ENCODE measurements at regions not wholly inside any gene's neighbourhood (a gene's known extent, or its start where the extent isn't known, plus 50 kb on each side); places are given as distances from the start of the nearest gene placed in this dataset.
A peak's percentile ranks its signal among the peaks of the same experiment; 100 is the strongest.
"Not testable (repeated sequence)": the region's sequence is repeated elsewhere in the genome, so short reads cannot be mapped to it uniquely, and the experiment has no call there.

GRCh38 chr7:93830141-93830925 lies 60.2 kb downstream of the TFPI2 start:
- Histone ChIP-seq H3K4me3 (no peak overlapping the region), H3K9me3 (replicated peaks) (no peaks in the 10 kb centered on the region), H3K27me3 (no peaks in the 10 kb centered on the region), H3K36me3 (no peaks in the 10 kb centered on the region), H3K27ac (no peak overlapping the region), H3K4me1 (no peaks in the 10 kb centered on the region)
- no peak for DNase-seq

GRCh38 chr7:93828260-93828659 lies 62.3 kb downstream of the TFPI2 start:
- no peaks in the 10 kb centered on the region for H3K4me1 ChIP-seq
- H3K9me3 ChIP-seq (replicated peaks) = no peaks in the 10 kb centered on the region
- DNase-seq = no peak
- H3K27me3 ChIP-seq = no peaks in the 10 kb centered on the region
- no peak overlapping the region for H3K27ac ChIP-seq
- no peak overlapping the region for H3K4me3 ChIP-seq
- H3K36me3 ChIP-seq = no peaks in the 10 kb centered on the region

DNA sequence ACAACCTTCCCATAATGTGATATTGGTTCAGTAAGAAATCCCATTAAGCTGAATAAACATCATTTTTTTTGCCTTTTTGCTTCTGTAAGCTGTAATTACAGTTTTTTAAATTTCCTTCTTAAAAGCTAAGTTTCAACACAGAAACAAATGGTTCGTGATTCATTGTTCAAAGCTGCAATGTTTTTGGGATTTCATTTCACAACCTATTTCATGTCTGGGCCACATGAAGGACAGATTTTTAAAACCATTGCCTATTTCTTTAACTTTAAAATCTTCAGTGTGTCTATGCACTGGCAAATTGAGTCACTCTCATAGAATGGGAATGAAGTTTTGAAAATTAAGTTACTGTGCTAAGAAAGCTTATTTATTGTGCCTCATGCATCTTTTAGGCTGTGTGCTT lies 66.9 kb downstream of the TFPI2 start:
- DNase-seq = no peak
- H3K4me3 ChIP-seq = no peak overlapping the region
- no peaks in the 10 kb centered on the region for H3K9me3 ChIP-seq (replicated peaks)
- no peaks in the 10 kb centered on the region for H3K36me3 ChIP-seq
- H3K4me1 ChIP-seq = no peaks in the 10 kb centered on the region
- H3K27ac ChIP-seq = no peak overlapping the region
- H3K27me3 ChIP-seq = no peaks in the 10 kb centered on the region

- no peak for DNase-seq
- Histone ChIP-seq H3K4me1 (peaks cover 9% of the 10 kb centered on the region; the same call in 1 of the 2 replicates), H3K9me3 (replicated peaks) (no peaks in the 10 kb centered on the region), H3K4me3 (no peak overlapping the region), H3K27me3 (no peaks in the 10 kb centered on the region), H3K27ac (no peak overlapping the region), H3K36me3 (no peaks in the 10 kb centered on the region)
Observed at GRCh38 chr7:93821463-93821862, 69.1 kb downstream of the TFPI2 start.

DNA sequence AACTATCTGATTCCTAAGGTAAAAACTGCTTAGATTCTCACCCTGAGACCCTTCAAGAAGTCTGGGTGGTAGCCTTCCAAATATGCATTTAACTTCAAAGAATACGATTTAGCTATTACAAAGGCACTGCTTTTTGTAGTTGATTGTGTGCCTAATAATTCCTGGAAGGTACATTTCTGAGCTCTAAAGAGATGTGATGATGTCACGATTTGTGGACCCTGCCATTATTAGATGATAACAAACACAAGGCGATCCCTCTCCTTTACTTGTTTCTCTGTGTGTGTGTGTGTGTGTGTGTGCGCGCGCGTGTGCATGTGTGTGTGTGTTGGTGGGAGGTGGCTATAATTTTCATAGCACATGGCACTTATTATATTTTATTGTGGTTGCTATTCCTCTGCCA lies 70.9 kb downstream of the TFPI2 start:
- Histone ChIP-seq H3K9me3 (replicated peaks) (no peaks in the 10 kb centered on the region), H3K4me3 (no peak overlapping the region), H3K4me1 (peaks cover 9% of the 10 kb centered on the region; the same call in 1 of the 2 replicates), H3K27ac (no peak overlapping the region), H3K36me3 (no peaks in the 10 kb centered on the region), H3K27me3 (no peaks in the 10 kb centered on the region)
- no peak for DNase-seq

- H3K9me3 ChIP-seq (replicated peaks) = no peaks in the 10 kb centered on the region
- no peak overlapping the region for H3K4me3 ChIP-seq
- DNase-seq = peak; percentile 11 to 44
- H3K27me3 ChIP-seq = no peaks in the 10 kb centered on the region
- H3K36me3 ChIP-seq = no peaks in the 10 kb centered on the region
- H3K27ac ChIP-seq = peak overlapping the region; percentile 13; the same call in 1 of the 2 replicates
- H3K4me1 ChIP-seq = peaks cover 9% of the 10 kb centered on the region; the same call in 1 of the 2 replicates
Observed at GRCh38 chr7:93817526-93817925, 73.0 kb downstream of the TFPI2 start.

DNA sequence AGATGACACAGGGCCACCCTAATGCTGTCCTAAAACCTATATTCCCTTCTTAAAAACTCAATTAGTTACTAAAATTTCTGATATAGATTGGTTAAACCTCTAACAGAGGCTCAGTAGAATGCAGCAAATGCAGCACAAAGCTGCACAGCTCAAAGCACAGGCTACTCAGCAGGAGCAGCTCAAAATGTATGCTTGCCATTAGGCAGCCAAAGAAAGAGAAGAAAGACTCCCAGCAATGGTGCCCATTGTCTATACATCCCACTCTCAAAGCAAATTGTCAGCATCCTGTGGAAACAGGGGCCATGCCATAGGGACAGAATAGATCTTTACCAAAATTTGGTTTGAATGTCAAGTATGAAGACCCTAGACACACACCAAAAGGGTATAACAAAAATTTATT lies 73.5 kb downstream of the TFPI2 start:
- Histone ChIP-seq H3K4me1 (peaks cover 9% of the 10 kb centered on the region; the same call in 1 of the 2 replicates), H3K27me3 (no peaks in the 10 kb centered on the region), H3K36me3 (no peaks in the 10 kb centered on the region), H3K4me3 (no peak overlapping the region), H3K27ac (no peak overlapping the region; the same call in 1 of the 2 replicates), H3K9me3 (replicated peaks) (no peaks in the 10 kb centered on the region)
- DNase-seq = peak in 1 of 2 experiments; percentile 5

GRCh38 chr7:93813514-93813913 lies 77.0 kb downstream of the TFPI2 start:
- Histone ChIP-seq H3K4me3 (no peak overlapping the region), H3K9me3 (replicated peaks) (no peaks in the 10 kb centered on the region), H3K36me3 (no peaks in the 10 kb centered on the region; the same call in none of the 2 replicates), H3K4me1 (peaks cover 9% of the 10 kb centered on the region; the same call in 1 of the 2 replicates), H3K27ac (no peak overlapping the region), H3K27me3 (no peaks in the 10 kb centered on the region)
- DNase-seq = no peak

DNA sequence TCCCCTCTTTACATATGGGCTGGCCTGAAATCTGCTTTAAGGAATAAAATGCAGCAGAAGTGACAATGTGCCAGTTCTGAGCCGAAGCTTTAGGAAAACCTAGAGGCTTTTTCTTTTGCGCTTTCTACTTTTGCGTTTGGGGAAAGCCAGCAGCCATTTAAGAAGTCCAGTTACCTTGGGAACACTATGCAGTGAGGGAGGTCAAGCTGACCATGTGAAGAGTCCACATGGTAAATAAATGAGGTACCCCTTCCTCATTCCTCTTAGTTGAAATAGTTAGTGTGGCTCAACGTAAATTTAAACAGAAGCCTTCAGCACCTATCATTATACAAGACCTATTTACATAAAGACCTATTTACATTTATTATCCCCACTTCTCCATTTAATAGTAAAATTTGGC lies 78.5 kb downstream of the TFPI2 start:
- Histone ChIP-seq H3K4me1 (peaks cover 1% of the 10 kb centered on the region; the same call in 1 of the 2 replicates), H3K27ac (no peak overlapping the region), H3K9me3 (replicated peaks) (no peaks in the 10 kb centered on the region), H3K27me3 (no peaks in the 10 kb centered on the region), H3K4me3 (no peak overlapping the region), H3K36me3 (peaks cover 3% of the 10 kb centered on the region)
- DNase-seq = no peak

- H3K36me3 ChIP-seq = peaks cover 3% of the 10 kb centered on the region
- no peaks in the 10 kb centered on the region for H3K9me3 ChIP-seq (replicated peaks)
- no peaks in the 10 kb centered on the region for H3K4me1 ChIP-seq
- no peaks in the 10 kb centered on the region for H3K27me3 ChIP-seq
- no peak overlapping the region for H3K27ac ChIP-seq
- no peak overlapping the region for H3K4me3 ChIP-seq
- no peak for DNase-seq
Observed at GRCh38 chr7:93811198-93811597, 79.4 kb downstream of the TFPI2 start.

GRCh38 chr7:93810561-93810960 lies 80.0 kb downstream of the TFPI2 start:
- Histone ChIP-seq H3K4me1 (no peaks in the 10 kb centered on the region), H3K9me3 (replicated peaks) (no peaks in the 10 kb centered on the region), H3K36me3 (peaks cover 3% of the 10 kb centered on the region), H3K27me3 (no peaks in the 10 kb centered on the region), H3K27ac (no peak overlapping the region), H3K4me3 (no peak overlapping the region)
- DNase-seq = no peak

DNA sequence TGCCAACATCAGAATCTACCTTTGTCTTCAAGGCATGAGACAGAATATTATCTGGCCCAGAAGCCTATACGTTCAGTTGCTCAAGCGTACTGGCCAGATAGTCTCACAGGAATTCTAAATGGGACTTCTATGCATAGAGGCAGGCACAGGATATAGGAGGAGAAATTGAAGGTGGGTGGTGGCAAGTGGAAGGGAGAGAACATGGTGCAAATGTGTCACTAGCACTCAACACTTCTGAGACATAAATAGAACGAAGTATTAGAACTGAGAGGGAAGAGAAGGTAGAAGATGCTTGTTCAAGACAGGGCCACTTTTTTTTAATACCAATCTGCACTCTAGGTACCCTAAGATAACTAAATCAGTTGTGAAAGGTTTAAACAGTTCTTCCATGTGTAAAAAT lies 85.8 kb downstream of the TFPI2 start:
- no peaks in the 10 kb centered on the region for H3K27me3 ChIP-seq
- no peaks in the 10 kb centered on the region for H3K4me1 ChIP-seq
- no peak overlapping the region for H3K4me3 ChIP-seq
- H3K9me3 ChIP-seq (replicated peaks) = no peaks in the 10 kb centered on the region; the same call in 1 of the 2 replicates
- H3K36me3 ChIP-seq = peaks cover 3% of the 10 kb centered on the region; the same call in 1 of the 2 replicates
- no peak for DNase-seq
- no peak overlapping the region for H3K27ac ChIP-seq

DNA sequence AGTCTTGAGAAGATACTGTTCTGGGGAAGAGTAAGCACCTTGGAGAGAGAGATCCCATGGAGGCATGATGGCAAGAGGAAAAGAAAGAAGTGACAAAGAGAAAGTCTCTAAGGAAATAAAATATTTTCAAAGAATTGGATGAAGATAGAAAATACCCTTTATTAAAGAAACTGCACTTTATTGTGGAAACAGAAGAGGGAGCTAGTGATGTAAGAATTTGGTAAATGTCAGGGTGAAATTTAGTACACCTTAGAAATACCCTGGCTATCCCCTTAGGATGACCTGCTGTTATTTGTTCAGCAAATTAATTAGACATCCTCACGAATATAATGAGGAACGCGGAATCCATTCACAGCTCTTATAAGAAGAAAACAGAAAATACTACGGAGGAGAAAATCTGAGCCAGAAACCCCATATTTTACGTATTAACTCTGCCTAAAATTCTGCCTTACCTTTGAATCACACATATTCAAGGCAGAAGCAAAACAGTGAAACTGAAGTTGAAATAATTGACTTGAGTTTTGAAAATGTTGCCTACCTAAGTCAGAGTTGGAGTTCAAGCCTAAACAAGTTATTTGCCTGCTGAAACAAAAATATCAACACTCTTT lies 90.7 kb downstream of the TFPI2 start:
- no peak overlapping the region for H3K4me3 ChIP-seq
- H3K36me3 ChIP-seq = 0 out of 2 replicates have a peak, but pooled peaks cover 2% of the 10 kb centered on the region
- DNase-seq = peak in 1 of 2 experiments; percentile 44
- H3K27me3 ChIP-seq = no peaks in the 10 kb centered on the region
- H3K9me3 ChIP-seq (replicated peaks) = no peaks in the 10 kb centered on the region; the same call in 1 of the 2 replicates
- H3K27ac ChIP-seq = no peak overlapping the region
- peaks cover 4% of the 10 kb centered on the region; the same call in 1 of the 2 replicates for H3K4me1 ChIP-seq

- H3K27me3 ChIP-seq; H3K27ac ChIP-seq; H3K4me3 ChIP-seq; H3K4me1 ChIP-seq; H3K9me3 ChIP-seq (replicated peaks); H3K36me3 ChIP-seq; DNase-seq: not testable (repeated sequence)
Observed at GRCh38 chr7:93793084-93793697, 97.4 kb downstream of the TFPI2 start.

- H3K27me3 ChIP-seq = no peaks in the 10 kb centered on the region
- H3K4me3 ChIP-seq = no peak overlapping the region
- no peaks in the 10 kb centered on the region for H3K4me1 ChIP-seq
- no peaks in the 10 kb centered on the region for H3K36me3 ChIP-seq
- no peak for DNase-seq
- peaks cover 5% of the 10 kb centered on the region; the same call in 1 of the 2 replicates for H3K9me3 ChIP-seq (replicated peaks)
- no peak overlapping the region for H3K27ac ChIP-seq
Observed at GRCh38 chr7:93779115-93779514, 111.4 kb downstream of the TFPI2 start.
